ENCODE measurements at regions not wholly inside any gene's neighbourhood (a gene's known extent, or its start where the extent isn't known, plus 50 kb on each side); places are given as distances from the start of the nearest gene placed in this dataset.

DNA sequence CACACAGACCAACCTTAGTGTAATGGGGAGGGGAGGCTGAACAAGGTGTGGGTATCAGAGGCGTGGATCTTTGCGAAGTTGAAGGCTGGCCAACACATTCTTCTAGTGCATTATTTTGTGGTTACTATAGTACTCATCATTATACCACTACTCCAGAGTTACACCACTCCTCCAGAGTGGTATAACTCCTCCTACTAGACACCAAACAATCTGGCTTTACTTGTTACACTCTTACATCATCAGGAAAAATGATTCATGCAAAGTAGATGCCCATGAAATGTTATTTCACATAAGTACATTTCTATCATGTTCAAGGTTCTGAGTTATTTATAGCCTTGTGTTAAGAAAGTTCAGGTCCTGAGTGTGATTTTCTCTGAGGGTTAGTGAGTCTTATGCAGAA is 443.1 kb upstream of the OPRM1 start:
- H3K27me3 ChIP-seq: no peaks in the 10 kb centered on the region
- no peaks in the 10 kb centered on the region for H3K9me3 ChIP-seq
- DNase-seq: no peak
- H3K9ac ChIP-seq (ENCODE audit: low read depth in 2 of 2, low read length in 2 of 2): no peak overlapping the region
- TF ChIP-seq, protein P1, sequence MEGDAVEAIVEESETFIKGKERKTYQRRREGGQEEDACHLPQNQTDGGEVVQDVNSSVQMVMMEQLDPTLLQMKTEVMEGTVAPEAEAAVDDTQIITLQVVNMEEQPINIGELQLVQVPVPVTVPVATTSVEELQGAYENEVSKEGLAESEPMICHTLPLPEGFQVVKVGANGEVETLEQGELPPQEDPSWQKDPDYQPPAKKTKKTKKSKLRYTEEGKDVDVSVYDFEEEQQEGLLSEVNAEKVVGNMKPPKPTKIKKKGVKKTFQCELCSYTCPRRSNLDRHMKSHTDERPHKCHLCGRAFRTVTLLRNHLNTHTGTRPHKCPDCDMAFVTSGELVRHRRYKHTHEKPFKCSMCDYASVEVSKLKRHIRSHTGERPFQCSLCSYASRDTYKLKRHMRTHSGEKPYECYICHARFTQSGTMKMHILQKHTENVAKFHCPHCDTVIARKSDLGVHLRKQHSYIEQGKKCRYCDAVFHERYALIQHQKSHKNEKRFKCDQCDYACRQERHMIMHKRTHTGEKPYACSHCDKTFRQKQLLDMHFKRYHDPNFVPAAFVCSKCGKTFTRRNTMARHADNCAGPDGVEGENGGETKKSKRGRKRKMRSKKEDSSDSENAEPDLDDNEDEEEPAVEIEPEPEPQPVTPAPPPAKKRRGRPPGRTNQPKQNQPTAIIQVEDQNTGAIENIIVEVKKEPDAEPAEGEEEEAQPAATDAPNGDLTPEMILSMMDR (IDR thresholded peaks at IDR 0.05): no peak
- H3K27ac ChIP-seq: no peak overlapping the region
- H3K36me3 ChIP-seq: no peaks in the 10 kb centered on the region
- intact Hi-C loops (cut with DNase I): no loop called here
- no peak overlapping the region for H3K4me3 ChIP-seq
- H3K4me1 ChIP-seq: no peaks in the 10 kb centered on the region

DNA sequence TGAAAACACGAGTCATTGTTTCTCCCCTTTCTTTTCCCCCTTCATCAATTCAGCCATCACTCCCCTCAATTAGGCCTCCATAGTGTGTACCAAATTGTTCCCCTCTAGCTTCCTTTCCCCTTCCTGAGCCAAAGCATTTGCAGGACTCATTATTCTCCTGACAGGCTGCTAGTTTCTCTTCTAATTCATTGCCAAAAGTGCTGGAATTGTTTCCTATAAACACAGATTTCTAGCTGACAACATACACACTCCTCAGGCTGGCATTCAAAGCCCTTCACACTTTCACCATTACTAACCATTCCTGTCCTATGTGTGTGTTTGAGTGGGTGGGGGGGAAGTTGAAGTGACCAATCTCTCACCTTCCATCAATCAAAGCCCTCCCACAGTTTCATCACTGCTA is 444.2 kb upstream of the OPRM1 start:
- H3K27ac ChIP-seq: no peak overlapping the region
- no peaks in the 10 kb centered on the region for H3K27me3 ChIP-seq
- H3K4me1 ChIP-seq: no peaks in the 10 kb centered on the region
- TF ChIP-seq, protein P1 (IDR thresholded peaks at IDR 0.05): no peak
- H3K9ac ChIP-seq (ENCODE audit: low read depth in 2 of 2, low read length in 2 of 2): no peak overlapping the region
- H3K4me3 ChIP-seq: no peak overlapping the region
- intact Hi-C loops (cut with DNase I): no loop called here
- DNase-seq: no peak
- no peaks in the 10 kb centered on the region for H3K36me3 ChIP-seq
- no peaks in the 10 kb centered on the region for H3K9me3 ChIP-seq

DNA sequence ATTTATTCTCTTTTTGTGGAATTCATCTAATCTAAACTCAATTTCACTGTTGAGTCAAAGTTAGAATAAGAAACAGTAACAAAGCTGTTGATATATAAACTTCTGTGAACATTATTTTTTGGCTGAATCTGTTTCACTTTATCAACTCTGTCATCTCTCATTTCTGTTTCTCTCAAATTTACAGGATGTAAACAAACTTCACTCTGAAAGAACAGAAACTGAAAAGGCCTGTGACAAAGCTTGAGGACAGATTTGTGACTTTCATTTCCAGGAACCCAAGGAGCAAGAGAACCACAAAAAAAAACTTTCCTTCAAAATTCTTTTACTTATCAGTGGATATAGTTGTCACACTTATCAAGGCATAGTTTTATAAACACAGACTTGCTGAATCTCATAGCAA is 447.9 kb upstream of the OPRM1 start:
- TF ChIP-seq, protein P1 (IDR thresholded peaks at IDR 0.05): no peak
- Histone ChIP-seq H3K9me3 (no peaks in the 10 kb centered on the region), H3K4me3 (no peak overlapping the region), H3K4me1 (no peaks in the 10 kb centered on the region), H3K27ac (no peak overlapping the region), H3K27me3 (no peaks in the 10 kb centered on the region), H3K36me3 (no peaks in the 10 kb centered on the region), H3K9ac (ENCODE audit: low read depth in 2 of 2, low read length in 2 of 2) (no peak overlapping the region)
- intact Hi-C loops (cut with DNase I): no loop called here
- no peak for DNase-seq

DNA sequence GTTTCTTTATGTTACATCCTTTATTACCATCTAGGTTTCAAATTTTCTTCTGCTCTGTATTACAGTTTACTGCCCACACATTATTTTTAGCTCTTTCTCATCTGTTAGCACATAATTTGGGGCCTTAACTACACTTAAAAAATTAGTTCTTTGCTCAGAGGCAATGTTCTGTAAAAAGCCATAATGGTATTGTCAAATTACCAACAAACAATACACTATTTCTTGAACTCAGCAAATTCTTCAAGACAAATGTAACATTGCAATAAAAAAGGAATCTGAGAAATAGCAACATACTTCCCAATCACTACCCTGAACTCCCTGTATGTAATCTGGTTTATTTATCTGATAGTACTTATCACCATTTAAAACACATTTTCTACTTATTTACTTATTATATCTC is 448.6 kb upstream of the OPRM1 start:
- no peak overlapping the region for H3K9ac ChIP-seq (ENCODE audit: low read depth in 2 of 2, low read length in 2 of 2)
- no peak for DNase-seq
- no peaks in the 10 kb centered on the region for H3K9me3 ChIP-seq
- no peaks in the 10 kb centered on the region for H3K4me1 ChIP-seq
- no peaks in the 10 kb centered on the region for H3K36me3 ChIP-seq
- intact Hi-C loops (cut with DNase I): no loop called here
- TF ChIP-seq, protein P1 (IDR thresholded peaks at IDR 0.05): no peak
- H3K27me3 ChIP-seq: no peaks in the 10 kb centered on the region
- no peak overlapping the region for H3K27ac ChIP-seq
- no peak overlapping the region for H3K4me3 ChIP-seq

DNA sequence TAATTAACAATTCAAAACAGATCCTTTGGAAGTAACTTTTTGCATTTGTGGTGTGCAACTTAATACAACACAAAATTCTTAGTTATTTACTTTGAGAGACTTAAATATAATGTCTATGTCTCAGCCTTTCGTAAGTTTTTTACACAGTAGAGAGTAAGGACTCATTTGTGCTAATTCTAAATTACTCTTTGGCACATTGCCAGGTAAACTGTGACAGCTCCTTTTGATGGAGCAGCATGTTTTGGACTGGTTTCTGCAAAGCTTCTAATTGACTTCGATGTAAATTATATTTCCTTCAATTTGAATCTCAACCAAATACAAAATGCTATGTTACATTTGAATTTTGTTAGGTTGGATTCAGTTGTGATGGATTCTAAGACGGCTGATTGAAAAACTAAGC is 450.7 kb upstream of the OPRM1 start:
- no peak overlapping the region for H3K27ac ChIP-seq
- DNase-seq: no peak
- no peaks in the 10 kb centered on the region for H3K27me3 ChIP-seq
- no peaks in the 10 kb centered on the region for H3K9me3 ChIP-seq
- H3K36me3 ChIP-seq: no peaks in the 10 kb centered on the region
- no peaks in the 10 kb centered on the region for H3K4me1 ChIP-seq
- intact Hi-C loops (cut with DNase I): no loop called here
- no peak overlapping the region for H3K4me3 ChIP-seq
- H3K9ac ChIP-seq (ENCODE audit: low read depth in 2 of 2, low read length in 2 of 2): no peak overlapping the region
- TF ChIP-seq, protein P1 (IDR thresholded peaks at IDR 0.05): no peak

DNA sequence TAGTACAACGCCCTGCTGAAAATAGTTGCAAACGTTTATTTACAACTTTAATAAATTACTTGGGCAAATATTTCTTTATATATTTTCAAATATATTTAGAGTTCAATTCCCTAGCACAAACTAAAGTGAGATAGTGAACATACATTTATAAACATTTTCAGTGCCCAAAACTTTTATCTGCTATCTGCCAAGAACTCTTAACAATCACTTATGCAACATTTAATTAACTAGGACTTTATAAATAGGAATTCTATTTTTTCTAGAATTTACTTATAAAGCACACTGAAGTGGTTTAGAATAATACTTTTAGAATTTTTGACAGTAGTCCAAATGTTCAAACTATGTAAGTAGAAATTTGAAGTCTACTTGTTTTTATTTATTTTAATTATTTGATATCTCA is 452.6 kb upstream of the RGS17 start:
- Histone ChIP-seq H3K36me3 (no peaks in the 10 kb centered on the region), H3K27ac (no peak overlapping the region), H3K27me3 (no peaks in the 10 kb centered on the region), H3K4me3 (no peak overlapping the region), H3K4me1 (no peaks in the 10 kb centered on the region), H3K9me3 (no peaks in the 10 kb centered on the region), H3K9ac (ENCODE audit: low read depth in 2 of 2, low read length in 2 of 2) (no peak overlapping the region)
- no peak for DNase-seq
- intact Hi-C loops (cut with DNase I): no loop called here
- TF ChIP-seq, protein P1 (IDR thresholded peaks at IDR 0.05): no peak
